WTC11 (cell line): ENCODE measurements at regions not wholly inside any gene's neighbourhood (a gene's known extent, or its start where the extent isn't known, plus 50 kb on each side); places are given as distances from the start of the nearest gene placed in this dataset.

ENCODE experiments used
- ATAC-seq: fragments of 200-7000 bp; cut with Tn5 transposase; 2 replicates; pipeline ENCODE4 v1.10.0; 2021; ENCODE audit warnings: mild to moderate bottlenecking, moderate library complexity
- CTCF ChIA-PET: fragments of 300-600 bp; sonication (Branson Sonifier 250); formaldehyde crosslinking; loops from one replicate; lab custom pipeline; 2021; ENCODE audit warnings: antibody characterized with exemption; lab: Charles Lee
- POLR2A ChIA-PET: fragments of 350-600 bp; sonication (Branson Sonifier 250); formaldehyde crosslinking; loops from one replicate; lab custom pipeline; 2021; ENCODE audit warnings: antibody characterized with exemption; lab: Charles Lee
- DNase-seq: peaks from one replicate; pipeline ENCODE4 v3.0.0; 2021; ENCODE audit warnings: low spot score
- H3K27ac Mint-ChIP-seq: 2 replicates; pipeline ENCODE4 v1.8.0; 2021; ENCODE audit warnings: mixed read lengths
- H3K27me3 Mint-ChIP-seq: 2 replicates; pipeline ENCODE4 v1.8.0; 2021; ENCODE audit warnings: low read depth, mild to moderate bottlenecking, moderate library complexity, mixed read lengths
- H3K36me3 Mint-ChIP-seq: 2 replicates; pipeline ENCODE4 v1.8.0; 2021; ENCODE audit warnings: mixed read lengths
- H3K4me1 Mint-ChIP-seq: 2 replicates; pipeline ENCODE4 v1.8.0; 2022; ENCODE audit warnings: mixed read lengths
- H3K4me3 Mint-ChIP-seq: 2 replicates; pipeline ENCODE4 v1.8.0; 2021; ENCODE audit warnings: mild to moderate bottlenecking, moderate library complexity, mixed read lengths
- H3K9me3 Mint-ChIP-seq: 2 replicates; pipeline ENCODE4 v1.8.0; 2021; ENCODE audit warnings: mixed read lengths
- FOXK1 ChIP-seq: sonication (generic); formaldehyde crosslinking; IDR thresholded peaks from 2 replicates; pipeline ENCODE4 v1.8.0; 2022; ENCODE audit warnings: mild to moderate bottlenecking, moderate library complexity, missing genetic modification reagents
- IRF2 ChIP-seq: sonication (generic); formaldehyde crosslinking; IDR thresholded peaks from 2 replicates; pipeline ENCODE4 v1.8.0; 2022; ENCODE audit warnings: low read depth, missing genetic modification reagents, borderline replicate concordance
- JAZF1 ChIP-seq: fragments of 250-450 bp; sonication (Bioruptor Pico); IDR thresholded peaks from 2 replicates; pipeline ENCODE4 v1.9.0; 2021; ENCODE audit warnings: moderate library complexity, mild to moderate bottlenecking, inconsistent platforms
- KAT7 ChIP-seq: sonication (generic); formaldehyde crosslinking; IDR thresholded peaks from 2 replicates; pipeline ENCODE4 v1.8.1; 2023; ENCODE audit warnings: missing genetic modification reagents, mild to moderate bottlenecking, borderline replicate concordance
- MYBL2 ChIP-seq: sonication (generic); formaldehyde crosslinking; IDR thresholded peaks from 2 replicates; pipeline ENCODE4 v1.8.1; 2023; ENCODE audit warnings: mild to moderate bottlenecking, moderate library complexity, missing genetic modification reagents
- SOX15 ChIP-seq: fragments of 250-450 bp; sonication (Bioruptor Pico); IDR thresholded peaks from 2 replicates; pipeline ENCODE4 v1.9.0; 2021; ENCODE audit warnings: mild to moderate bottlenecking
- ZBTB21 ChIP-seq: sonication (generic); formaldehyde crosslinking; IDR thresholded peaks from 2 replicates; pipeline ENCODE4 v1.8.1; 2023; ENCODE audit warnings: mild to moderate bottlenecking, missing genetic modification reagents, borderline replicate concordance
- ZNF317 ChIP-seq: sonication (generic); formaldehyde crosslinking; IDR thresholded peaks from 2 replicates; pipeline ENCODE4 v1.8.1; 2023; ENCODE audit warnings: low read depth, mild to moderate bottlenecking, moderate library complexity, missing genetic modification reagents, borderline replicate concordance
- ZNF396 ChIP-seq: fragments of 250-450 bp; sonication (Bioruptor Pico); IDR thresholded peaks from 2 replicates; pipeline ENCODE4 v1.8.0; 2021; ENCODE audit warnings: mild to moderate bottlenecking, moderate library complexity, borderline replicate concordance
- TF ChIP-seq, protein P1 (sequence below): fragments of 250-450 bp; sonication (Bioruptor Pico); IDR thresholded peaks from 2 replicates; pipeline ENCODE4 v1.9.0; 2021; ENCODE audit warnings: mild to moderate bottlenecking, borderline replicate concordance
- TF ChIP-seq, protein P2 (sequence below): sonication (generic); formaldehyde crosslinking; IDR thresholded peaks from 2 replicates; pipeline ENCODE4 v1.8.0; 2023; ENCODE audit warnings: mild to moderate bottlenecking, missing genetic modification reagents
- TF ChIP-seq, protein P3 (sequence below): sonication (generic); formaldehyde crosslinking; IDR thresholded peaks from 2 replicates; pipeline ENCODE4 v1.8.1; 2022; ENCODE audit warnings: mild to moderate bottlenecking, missing genetic modification reagents, moderate library complexity, borderline replicate concordance
- TF ChIP-seq, protein P4 (sequence below): sonication (generic); formaldehyde crosslinking; IDR thresholded peaks from 2 replicates; pipeline ENCODE4 v1.8.0; 2022; ENCODE audit warnings: mild to moderate bottlenecking, missing genetic modification reagents
- TF ChIP-seq, protein P5 (sequence below): sonication (generic); formaldehyde crosslinking; IDR thresholded peaks from 2 replicates; pipeline ENCODE4 v1.8.0; 2023; ENCODE audit warnings: missing genetic modification reagents
- TF ChIP-seq, protein P6 (sequence below): sonication (generic); formaldehyde crosslinking; IDR thresholded peaks from 2 replicates; pipeline ENCODE4 v1.8.1; 2022; ENCODE audit warnings: missing genetic modification reagents, borderline replicate concordance
- TF ChIP-seq, protein P7 (sequence below): fragments of 250-450 bp; sonication (Bioruptor Pico); conservative IDR thresholded peaks from 2 replicates; pipeline ENCODE4 v1.9.0; 2021; ENCODE audit warnings: mild to moderate bottlenecking
- TF ChIP-seq, protein P8 (sequence below): sonication (generic); formaldehyde crosslinking; IDR thresholded peaks from 2 replicates; pipeline ENCODE4 v1.8.1; 2022; ENCODE audit warnings: low read depth, mild to moderate bottlenecking, moderate library complexity, missing genetic modification reagents, borderline replicate concordance
- TF ChIP-seq, protein P9 (sequence below): fragments of 250-450 bp; sonication (Bioruptor Pico); IDR thresholded peaks from 2 replicates; pipeline ENCODE4 v2.1.2; 2022; ENCODE audit warnings: mild to moderate bottlenecking, moderate library complexity

DNA sequence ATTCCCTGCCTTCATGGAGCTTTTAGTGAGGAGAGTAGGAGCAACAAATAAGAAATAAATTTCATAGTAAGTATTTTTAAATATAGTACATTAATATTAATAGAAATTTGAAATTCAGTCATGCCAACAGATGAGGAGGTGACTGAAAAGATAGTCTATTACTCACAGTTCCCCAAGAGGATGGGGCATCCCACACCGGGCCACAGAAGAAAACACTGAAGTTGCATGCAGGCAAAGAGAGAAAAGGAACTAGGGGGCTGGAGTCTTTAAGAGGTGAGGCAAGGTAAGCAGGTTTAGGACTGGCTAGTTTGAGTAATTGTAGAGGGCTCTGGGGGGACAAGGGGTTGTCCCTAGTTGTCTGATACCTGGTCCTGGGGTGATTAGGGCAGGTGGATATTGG lies 120.1 kb upstream of the UMPS start:
- Mint-ChIP-seq H3K4me3 (no peak overlapping the region), H3K4me1 (peaks cover 9% of the 10 kb centered on the region), H3K27ac (no peak overlapping the region), H3K27me3 (no peaks in the 10 kb centered on the region), H3K36me3 (no peaks in the 10 kb centered on the region), H3K9me3 (no peaks in the 10 kb centered on the region)
- ChIA-PET CTCF (no interaction called here), POLR2A (no interaction called here)
- no peak for TF ChIP-seq ZBTB21 (CRISPR knock-in tag)
- no peak for TF ChIP-seq JAZF1 (CRISPR knock-in tag)
- TF ChIP-seq, protein P1, sequence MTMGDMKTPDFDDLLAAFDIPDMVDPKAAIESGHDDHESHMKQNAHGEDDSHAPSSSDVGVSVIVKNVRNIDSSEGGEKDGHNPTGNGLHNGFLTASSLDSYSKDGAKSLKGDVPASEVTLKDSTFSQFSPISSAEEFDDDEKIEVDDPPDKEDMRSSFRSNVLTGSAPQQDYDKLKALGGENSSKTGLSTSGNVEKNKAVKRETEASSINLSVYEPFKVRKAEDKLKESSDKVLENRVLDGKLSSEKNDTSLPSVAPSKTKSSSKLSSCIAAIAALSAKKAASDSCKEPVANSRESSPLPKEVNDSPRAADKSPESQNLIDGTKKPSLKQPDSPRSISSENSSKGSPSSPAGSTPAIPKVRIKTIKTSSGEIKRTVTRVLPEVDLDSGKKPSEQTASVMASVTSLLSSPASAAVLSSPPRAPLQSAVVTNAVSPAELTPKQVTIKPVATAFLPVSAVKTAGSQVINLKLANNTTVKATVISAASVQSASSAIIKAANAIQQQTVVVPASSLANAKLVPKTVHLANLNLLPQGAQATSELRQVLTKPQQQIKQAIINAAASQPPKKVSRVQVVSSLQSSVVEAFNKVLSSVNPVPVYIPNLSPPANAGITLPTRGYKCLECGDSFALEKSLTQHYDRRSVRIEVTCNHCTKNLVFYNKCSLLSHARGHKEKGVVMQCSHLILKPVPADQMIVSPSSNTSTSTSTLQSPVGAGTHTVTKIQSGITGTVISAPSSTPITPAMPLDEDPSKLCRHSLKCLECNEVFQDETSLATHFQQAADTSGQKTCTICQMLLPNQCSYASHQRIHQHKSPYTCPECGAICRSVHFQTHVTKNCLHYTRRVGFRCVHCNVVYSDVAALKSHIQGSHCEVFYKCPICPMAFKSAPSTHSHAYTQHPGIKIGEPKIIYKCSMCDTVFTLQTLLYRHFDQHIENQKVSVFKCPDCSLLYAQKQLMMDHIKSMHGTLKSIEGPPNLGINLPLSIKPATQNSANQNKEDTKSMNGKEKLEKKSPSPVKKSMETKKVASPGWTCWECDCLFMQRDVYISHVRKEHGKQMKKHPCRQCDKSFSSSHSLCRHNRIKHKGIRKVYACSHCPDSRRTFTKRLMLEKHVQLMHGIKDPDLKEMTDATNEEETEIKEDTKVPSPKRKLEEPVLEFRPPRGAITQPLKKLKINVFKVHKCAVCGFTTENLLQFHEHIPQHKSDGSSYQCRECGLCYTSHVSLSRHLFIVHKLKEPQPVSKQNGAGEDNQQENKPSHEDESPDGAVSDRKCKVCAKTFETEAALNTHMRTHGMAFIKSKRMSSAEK (CRISPR knock-in tag), result no peak
- TF ChIP-seq, protein P2, sequence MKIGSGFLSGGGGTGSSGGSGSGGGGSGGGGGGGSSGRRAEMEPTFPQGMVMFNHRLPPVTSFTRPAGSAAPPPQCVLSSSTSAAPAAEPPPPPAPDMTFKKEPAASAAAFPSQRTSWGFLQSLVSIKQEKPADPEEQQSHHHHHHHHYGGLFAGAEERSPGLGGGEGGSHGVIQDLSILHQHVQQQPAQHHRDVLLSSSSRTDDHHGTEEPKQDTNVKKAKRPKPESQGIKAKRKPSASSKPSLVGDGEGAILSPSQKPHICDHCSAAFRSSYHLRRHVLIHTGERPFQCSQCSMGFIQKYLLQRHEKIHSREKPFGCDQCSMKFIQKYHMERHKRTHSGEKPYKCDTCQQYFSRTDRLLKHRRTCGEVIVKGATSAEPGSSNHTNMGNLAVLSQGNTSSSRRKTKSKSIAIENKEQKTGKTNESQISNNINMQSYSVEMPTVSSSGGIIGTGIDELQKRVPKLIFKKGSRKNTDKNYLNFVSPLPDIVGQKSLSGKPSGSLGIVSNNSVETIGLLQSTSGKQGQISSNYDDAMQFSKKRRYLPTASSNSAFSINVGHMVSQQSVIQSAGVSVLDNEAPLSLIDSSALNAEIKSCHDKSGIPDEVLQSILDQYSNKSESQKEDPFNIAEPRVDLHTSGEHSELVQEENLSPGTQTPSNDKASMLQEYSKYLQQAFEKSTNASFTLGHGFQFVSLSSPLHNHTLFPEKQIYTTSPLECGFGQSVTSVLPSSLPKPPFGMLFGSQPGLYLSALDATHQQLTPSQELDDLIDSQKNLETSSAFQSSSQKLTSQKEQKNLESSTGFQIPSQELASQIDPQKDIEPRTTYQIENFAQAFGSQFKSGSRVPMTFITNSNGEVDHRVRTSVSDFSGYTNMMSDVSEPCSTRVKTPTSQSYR, result no peak
- TF ChIP-seq, protein P3, sequence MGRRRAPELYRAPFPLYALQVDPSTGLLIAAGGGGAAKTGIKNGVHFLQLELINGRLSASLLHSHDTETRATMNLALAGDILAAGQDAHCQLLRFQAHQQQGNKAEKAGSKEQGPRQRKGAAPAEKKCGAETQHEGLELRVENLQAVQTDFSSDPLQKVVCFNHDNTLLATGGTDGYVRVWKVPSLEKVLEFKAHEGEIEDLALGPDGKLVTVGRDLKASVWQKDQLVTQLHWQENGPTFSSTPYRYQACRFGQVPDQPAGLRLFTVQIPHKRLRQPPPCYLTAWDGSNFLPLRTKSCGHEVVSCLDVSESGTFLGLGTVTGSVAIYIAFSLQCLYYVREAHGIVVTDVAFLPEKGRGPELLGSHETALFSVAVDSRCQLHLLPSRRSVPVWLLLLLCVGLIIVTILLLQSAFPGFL (CRISPR knock-in tag), result no peak
- TF ChIP-seq, protein P4, sequence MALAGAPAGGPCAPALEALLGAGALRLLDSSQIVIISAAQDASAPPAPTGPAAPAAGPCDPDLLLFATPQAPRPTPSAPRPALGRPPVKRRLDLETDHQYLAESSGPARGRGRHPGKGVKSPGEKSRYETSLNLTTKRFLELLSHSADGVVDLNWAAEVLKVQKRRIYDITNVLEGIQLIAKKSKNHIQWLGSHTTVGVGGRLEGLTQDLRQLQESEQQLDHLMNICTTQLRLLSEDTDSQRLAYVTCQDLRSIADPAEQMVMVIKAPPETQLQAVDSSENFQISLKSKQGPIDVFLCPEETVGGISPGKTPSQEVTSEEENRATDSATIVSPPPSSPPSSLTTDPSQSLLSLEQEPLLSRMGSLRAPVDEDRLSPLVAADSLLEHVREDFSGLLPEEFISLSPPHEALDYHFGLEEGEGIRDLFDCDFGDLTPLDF, result no peak
- TF ChIP-seq, protein P5, sequence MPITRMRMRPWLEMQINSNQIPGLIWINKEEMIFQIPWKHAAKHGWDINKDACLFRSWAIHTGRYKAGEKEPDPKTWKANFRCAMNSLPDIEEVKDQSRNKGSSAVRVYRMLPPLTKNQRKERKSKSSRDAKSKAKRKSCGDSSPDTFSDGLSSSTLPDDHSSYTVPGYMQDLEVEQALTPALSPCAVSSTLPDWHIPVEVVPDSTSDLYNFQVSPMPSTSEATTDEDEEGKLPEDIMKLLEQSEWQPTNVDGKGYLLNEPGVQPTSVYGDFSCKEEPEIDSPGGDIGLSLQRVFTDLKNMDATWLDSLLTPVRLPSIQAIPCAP (CRISPR knock-in tag), result no peak
- TF ChIP-seq, protein P6, sequence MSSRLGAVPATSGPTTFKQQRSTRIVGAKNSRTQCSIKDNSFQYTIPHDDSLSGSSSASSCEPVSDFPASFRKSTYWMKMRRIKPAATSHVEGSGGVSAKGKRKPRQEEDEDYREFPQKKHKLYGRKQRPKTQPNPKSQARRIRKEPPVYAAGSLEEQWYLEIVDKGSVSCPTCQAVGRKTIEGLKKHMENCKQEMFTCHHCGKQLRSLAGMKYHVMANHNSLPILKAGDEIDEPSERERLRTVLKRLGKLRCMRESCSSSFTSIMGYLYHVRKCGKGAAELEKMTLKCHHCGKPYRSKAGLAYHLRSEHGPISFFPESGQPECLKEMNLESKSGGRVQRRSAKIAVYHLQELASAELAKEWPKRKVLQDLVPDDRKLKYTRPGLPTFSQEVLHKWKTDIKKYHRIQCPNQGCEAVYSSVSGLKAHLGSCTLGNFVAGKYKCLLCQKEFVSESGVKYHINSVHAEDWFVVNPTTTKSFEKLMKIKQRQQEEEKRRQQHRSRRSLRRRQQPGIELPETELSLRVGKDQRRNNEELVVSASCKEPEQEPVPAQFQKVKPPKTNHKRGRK (CRISPR knock-in tag), result no peak
- no peak for TF ChIP-seq IRF2 (CRISPR knock-in tag)
- TF ChIP-seq, protein P7, sequence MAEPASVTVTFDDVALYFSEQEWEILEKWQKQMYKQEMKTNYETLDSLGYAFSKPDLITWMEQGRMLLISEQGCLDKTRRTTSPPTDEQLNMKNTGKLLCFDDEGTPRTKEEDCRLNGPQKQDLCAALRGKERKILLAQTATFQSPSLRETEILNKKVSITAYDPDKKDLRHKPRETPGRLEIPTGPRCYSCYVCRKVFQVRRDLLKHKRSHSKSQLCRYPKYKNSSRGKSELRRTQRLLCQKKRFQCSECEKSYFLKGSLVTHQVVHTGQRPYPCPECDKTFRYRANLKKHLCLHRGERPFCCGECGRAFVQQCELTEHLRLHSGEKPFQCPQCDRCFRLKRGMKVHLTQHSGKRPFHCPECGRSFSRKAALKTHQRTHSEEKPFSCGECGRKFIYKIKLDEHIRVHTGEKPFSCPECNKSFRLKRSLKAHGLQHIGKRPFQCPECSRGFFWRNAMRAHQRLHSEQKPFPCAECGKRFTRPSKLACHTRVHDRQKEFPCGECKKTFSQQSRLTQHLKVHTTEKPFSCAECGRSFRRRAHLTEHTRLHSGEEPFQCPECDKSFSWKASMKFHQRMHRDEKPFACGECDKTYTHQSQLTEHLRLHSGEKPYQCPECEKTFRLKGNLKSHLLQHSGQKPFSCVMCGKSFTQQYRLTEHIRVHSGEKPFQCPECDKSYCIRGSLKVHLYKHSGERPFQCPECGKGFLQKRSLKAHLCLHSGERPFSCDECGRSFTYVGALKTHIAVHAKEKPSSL (CRISPR knock-in tag), result no peak
- no peak for TF ChIP-seq ZNF396
- TF ChIP-seq KAT7 (CRISPR knock-in tag), result no peak
- TF ChIP-seq ZNF317 (CRISPR knock-in tag), result no peak
- no peak for TF ChIP-seq MYBL2 (CRISPR knock-in tag)
- TF ChIP-seq, protein P8, sequence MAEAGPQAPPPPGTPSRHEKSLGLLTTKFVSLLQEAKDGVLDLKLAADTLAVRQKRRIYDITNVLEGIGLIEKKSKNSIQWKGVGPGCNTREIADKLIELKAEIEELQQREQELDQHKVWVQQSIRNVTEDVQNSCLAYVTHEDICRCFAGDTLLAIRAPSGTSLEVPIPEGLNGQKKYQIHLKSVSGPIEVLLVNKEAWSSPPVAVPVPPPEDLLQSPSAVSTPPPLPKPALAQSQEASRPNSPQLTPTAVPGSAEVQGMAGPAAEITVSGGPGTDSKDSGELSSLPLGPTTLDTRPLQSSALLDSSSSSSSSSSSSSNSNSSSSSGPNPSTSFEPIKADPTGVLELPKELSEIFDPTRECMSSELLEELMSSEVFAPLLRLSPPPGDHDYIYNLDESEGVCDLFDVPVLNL (CRISPR knock-in tag), result no peak
- TF ChIP-seq SOX15 (CRISPR knock-in tag), result no peak
- no peak for TF ChIP-seq FOXK1 (CRISPR knock-in tag)
- TF ChIP-seq, protein P9, sequence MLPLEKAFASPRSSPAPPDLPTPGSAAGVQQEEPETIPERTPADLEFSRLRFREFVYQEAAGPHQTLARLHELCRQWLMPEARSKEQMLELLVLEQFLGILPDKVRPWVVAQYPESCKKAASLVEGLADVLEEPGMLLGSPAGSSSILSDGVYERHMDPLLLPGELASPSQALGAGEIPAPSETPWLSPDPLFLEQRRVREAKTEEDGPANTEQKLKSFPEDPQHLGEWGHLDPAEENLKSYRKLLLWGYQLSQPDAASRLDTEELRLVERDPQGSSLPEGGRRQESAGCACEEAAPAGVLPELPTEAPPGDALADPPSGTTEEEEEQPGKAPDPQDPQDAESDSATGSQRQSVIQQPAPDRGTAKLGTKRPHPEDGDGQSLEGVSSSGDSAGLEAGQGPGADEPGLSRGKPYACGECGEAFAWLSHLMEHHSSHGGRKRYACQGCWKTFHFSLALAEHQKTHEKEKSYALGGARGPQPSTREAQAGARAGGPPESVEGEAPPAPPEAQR (CRISPR knock-in tag), result no peak
- ATAC-seq (no peak), DNase-seq (no peak)
